ENCODE measurements at regions not wholly inside any gene's neighbourhood (a gene's known extent, or its start where the extent isn't known, plus 50 kb on each side); places are given as distances from the start of the nearest gene placed in this dataset.
"Not testable (repeated sequence)": the region's sequence is repeated elsewhere in the genome, so short reads cannot be mapped to it uniquely, and the experiment has no call there.

GRCh38 chr1:100657876-100658715 lies 61.4 kb upstream of the VCAM1 start:
- no peak overlapping the region for H3K27ac Mint-ChIP-seq
- no peak for DNase-seq
- H3K4me1 Mint-ChIP-seq, result no peaks in the 10 kb centered on the region
- CTCF ChIA-PET, result no interaction called here
- H3K9me3 Mint-ChIP-seq, result peaks cover 2% of the 10 kb centered on the region
- no peaks in the 10 kb centered on the region for H3K27me3 Mint-ChIP-seq
- no peaks in the 10 kb centered on the region for H3K36me3 Mint-ChIP-seq
- no peak overlapping the region for H3K4me3 Mint-ChIP-seq

DNA sequence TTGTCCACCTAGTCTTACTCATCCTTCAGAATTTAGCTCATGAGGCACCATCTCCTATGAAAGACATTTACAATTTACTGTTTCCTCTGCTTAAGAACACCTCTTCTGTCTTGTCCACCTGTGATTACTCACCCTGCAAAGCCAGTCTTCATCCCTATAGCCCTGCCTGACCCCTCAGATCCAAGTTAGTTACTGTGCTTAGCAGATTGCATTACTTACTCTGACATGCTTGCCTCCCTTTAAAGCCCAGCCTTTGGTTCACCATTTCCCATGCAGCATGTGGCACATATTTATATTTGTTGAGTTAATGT lies 60.9 kb upstream of the VCAM1 start:
- Mint-ChIP-seq H3K36me3 (no peaks in the 10 kb centered on the region), H3K27ac (no peak overlapping the region), H3K27me3 (no peaks in the 10 kb centered on the region), H3K4me3 (no peak overlapping the region), H3K4me1 (no peaks in the 10 kb centered on the region), H3K9me3 (peaks cover 2% of the 10 kb centered on the region)
- no peak for DNase-seq
- CTCF ChIA-PET, result no interaction called here

GRCh38 chr1:100661176-100661575 lies 58.4 kb upstream of the VCAM1 start:
- CTCF ChIA-PET, result no interaction called here
- no peak for DNase-seq
- no peak overlapping the region for H3K4me3 Mint-ChIP-seq
- H3K27me3 Mint-ChIP-seq, result no peaks in the 10 kb centered on the region
- H3K27ac Mint-ChIP-seq, result no peak overlapping the region
- no peaks in the 10 kb centered on the region for H3K4me1 Mint-ChIP-seq
- H3K9me3 Mint-ChIP-seq, result no peaks in the 10 kb centered on the region
- H3K36me3 Mint-ChIP-seq, result no peaks in the 10 kb centered on the region

DNA sequence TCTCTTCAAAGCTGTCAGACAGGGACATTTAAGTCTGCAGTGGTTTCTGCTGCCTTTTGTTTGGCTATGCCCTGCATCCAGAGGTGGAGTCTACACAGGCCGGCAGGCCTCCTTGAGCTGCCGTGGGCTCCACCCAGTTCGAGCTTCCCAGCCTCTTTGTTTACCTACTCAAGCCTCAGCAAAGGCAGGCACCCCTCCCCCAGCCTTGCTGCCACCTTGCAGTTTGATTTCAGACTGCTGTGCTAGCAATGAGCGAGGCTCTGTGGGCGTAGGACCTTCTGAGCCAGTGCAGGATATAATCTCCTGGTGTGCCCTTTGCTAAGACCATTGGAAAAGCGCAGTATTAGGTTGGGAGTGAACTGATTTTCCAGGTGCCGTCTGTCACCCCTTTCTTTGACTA lies 51.0 kb upstream of the VCAM1 start:
- H3K27ac Mint-ChIP-seq, H3K4me3 Mint-ChIP-seq, H3K36me3 Mint-ChIP-seq, H3K27me3 Mint-ChIP-seq, DNase-seq, H3K9me3 Mint-ChIP-seq, CTCF ChIA-PET, H3K4me1 Mint-ChIP-seq: not testable (repeated sequence)
